ENCODE measurements at regions not wholly inside any gene's neighbourhood (a gene's known extent, or its start where the extent isn't known, plus 50 kb on each side); places are given as distances from the start of the nearest gene placed in this dataset.

- no peak for TF ChIP-seq CTCF (conservative IDR thresholded peaks at IDR 0.05; ENCODE audit: low read depth, low read length)
- no peak for DNase-seq (ENCODE audit: low read depth)
- no peak overlapping the region for H3K4me3 ChIP-seq (ENCODE audit: low read length)
Measured at GRCh38 chr2:128537646-128538045, 219.0 kb upstream of the HS6ST1 start.

- H3K4me3 ChIP-seq (ENCODE audit: low read length): no peak overlapping the region
- no peak for TF ChIP-seq CTCF (conservative IDR thresholded peaks at IDR 0.05; ENCODE audit: low read depth, low read length)
- no peak for DNase-seq (ENCODE audit: low read depth)
Measured at GRCh38 chr2:128538396-128538795, 219.7 kb upstream of the HS6ST1 start.

DNA sequence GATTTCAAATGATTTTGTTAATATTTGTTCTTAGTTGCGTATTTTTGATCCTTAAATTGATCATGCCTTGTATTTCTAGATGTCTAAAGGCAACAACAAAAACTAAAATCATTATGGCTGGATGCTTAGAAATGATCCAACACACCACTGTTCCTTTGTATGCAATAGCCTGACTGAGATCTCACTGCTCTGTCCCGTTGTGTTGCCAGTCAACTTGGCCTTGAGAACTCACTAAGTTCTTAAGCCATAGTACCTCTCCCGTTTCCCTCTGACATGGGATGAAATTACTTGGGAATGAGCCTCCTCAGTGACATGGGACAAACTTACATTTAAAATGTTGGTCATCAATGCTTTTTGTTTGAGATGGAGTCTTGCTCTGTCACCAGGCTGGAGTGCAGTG is 222.0 kb upstream of the HS6ST1 start:
- TF ChIP-seq CTCF (conservative IDR thresholded peaks at IDR 0.05; ENCODE audit: low read depth, low read length): no peak
- no peak overlapping the region for H3K4me3 ChIP-seq (ENCODE audit: low read length)
- DNase-seq (ENCODE audit: low read depth): no peak

DNA sequence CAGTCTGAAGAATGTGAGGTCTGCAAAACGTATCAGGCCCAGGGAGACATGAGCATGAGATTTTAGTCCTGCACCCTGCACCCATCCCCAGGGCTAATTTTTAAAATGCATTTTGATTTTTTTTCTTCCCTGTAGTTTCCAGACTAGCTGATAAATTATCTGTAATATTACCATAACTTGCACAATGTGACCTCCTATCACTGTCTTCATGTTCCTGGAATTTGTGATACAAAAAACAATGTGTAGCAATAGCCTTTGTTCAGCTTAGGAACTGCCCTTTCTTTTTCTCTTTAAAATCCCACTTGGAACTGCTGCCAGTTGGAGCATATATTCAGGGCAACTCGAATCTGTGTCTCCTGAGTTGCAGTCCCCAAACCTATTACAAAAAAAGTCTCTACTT is 222.8 kb upstream of the HS6ST1 start:
- no peak for TF ChIP-seq CTCF (conservative IDR thresholded peaks at IDR 0.05; ENCODE audit: low read depth, low read length)
- H3K4me3 ChIP-seq (ENCODE audit: low read length): no peak overlapping the region
- no peak for DNase-seq (ENCODE audit: low read depth)

DNA sequence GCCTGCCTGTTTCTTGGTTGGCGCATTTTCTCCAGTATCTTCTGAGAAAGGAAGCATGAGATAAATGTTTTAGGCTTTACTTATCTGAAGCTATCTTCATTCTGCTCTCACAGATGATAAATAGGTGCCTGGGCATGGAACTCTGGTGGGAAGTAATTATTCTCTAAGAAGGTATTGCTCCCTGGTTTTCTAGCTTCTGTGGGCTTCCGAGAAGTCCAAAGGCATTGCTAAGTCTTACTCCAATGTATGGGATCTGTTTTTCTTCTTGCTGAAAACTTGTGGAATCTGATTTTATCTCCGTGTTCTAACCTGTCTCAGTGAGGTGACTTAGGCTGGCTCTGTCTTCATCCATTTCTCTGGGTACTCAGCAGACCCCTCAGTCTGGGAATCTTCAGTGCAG is 224.4 kb upstream of the HS6ST1 start:
- H3K4me3 ChIP-seq (ENCODE audit: low read length): no peak overlapping the region
- DNase-seq (ENCODE audit: low read depth): no peak
- TF ChIP-seq CTCF (conservative IDR thresholded peaks at IDR 0.05; ENCODE audit: low read depth, low read length): no peak

DNA sequence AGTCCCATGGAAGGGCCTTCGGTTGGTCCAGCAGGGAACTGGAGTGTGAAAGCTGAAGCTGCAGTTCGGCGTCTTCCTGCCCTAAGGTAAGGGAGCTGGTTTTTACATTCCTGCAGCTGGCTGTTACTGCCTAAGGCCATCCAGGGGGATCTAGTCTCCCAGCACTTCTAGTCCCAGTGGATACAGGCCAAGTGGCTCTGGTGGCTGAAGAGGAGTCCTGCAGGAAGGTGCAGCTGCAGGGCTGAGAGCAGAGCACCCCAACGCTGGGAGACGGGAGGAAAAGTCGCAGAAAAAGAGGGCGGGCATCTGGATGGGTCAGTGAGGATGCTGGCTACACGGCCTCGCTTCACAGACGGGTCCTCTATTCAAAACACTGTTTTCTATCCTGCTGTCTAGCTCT is 225.0 kb upstream of the HS6ST1 start:
- no peak overlapping the region for H3K4me3 ChIP-seq (ENCODE audit: low read length)
- no peak for DNase-seq (ENCODE audit: low read depth)
- TF ChIP-seq CTCF (conservative IDR thresholded peaks at IDR 0.05; ENCODE audit: low read depth, low read length): no peak

- no peak for DNase-seq (ENCODE audit: low read depth)
- no peak for TF ChIP-seq CTCF (conservative IDR thresholded peaks at IDR 0.05; ENCODE audit: low read depth, low read length)
- H3K4me3 ChIP-seq (ENCODE audit: low read length): no peak overlapping the region
Measured at GRCh38 chr2:128544321-128545037, 225.8 kb upstream of the HS6ST1 start.

All from retinal pigment epithelial cell (primary cell).